HG02610 (cell line): ENCODE measurements at regions not wholly inside any gene's neighbourhood (a gene's known extent, or its start where the extent isn't known, plus 50 kb on each side); places are given as distances from the start of the nearest gene placed in this dataset.

Experiments
- ATAC-seq: cut with Tn5 transposase; IDR thresholded peaks from one replicate; pipeline ENCODE4 v1.9.1; 2021; ENCODE audit warnings: mild to moderate bottlenecking, moderate library complexity; ENCODE audit not compliant: unreplicated experiment

DNA sequence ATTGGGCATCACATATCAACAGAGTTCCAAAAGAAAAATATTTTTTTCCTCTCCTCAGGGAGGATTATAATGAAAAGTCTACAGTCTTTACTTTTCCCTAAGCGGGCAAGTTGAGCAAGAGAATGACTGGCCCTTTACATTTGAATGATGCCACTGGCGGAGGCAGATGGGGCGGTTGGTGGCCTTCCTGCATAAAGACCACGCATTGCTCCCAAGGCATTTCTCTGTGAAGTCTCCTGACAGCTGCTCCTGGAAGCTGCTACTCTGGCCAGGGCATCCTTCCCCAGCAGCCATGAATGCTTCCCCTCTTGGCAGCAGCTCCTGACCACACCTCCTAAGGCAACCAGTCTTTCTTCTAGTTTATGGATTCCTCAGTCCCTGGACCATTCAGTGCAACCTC, 161.1 kb upstream of the RRP15 start:
- no peak for ATAC-seq

DNA sequence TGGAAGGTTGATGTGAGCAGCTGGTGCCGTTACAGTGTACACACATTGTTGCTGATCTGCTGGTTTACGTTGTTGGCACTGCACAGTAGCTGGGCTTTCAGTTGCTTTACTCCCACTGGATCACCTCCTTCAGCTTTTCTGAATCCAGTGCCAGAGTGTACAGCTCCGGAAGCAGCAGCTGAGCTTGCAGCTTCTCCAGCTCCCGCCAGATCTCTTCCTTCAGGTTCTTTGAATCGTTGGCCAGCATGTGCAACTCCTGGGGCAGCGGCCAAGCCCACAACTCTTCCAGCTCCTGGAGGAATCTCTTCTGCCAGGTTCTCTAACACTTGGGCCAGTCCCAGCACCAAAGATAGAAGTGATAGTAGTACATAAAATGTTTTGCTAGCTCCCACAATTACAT, 149.7 kb upstream of the RRP15 start:
- ATAC-seq, result no peak

DNA sequence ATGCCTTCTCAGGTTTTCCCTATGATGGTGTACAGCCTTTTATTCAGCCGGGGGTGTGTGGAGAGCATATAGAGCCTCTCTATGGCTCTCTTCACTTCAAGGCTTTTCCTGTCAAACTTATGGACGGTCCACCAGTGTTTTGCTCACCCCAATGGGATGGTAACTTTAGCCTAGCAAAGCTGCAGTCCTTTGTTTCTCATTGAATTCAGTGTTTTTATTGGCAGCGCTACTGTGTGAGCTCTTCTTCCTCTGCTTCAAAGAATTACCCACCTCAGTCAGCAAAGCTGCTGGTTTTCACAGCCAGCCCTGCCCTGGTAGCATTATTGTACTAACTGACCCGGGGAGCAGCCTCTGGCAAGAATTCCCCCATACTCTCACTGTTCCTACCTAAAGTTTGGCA, 145.3 kb upstream of the RRP15 start:
- ATAC-seq, result no peak

GRCh38 chr1:218156595-218156994, 128.5 kb upstream of the RRP15 start:
- ATAC-seq, result no peak

DNA sequence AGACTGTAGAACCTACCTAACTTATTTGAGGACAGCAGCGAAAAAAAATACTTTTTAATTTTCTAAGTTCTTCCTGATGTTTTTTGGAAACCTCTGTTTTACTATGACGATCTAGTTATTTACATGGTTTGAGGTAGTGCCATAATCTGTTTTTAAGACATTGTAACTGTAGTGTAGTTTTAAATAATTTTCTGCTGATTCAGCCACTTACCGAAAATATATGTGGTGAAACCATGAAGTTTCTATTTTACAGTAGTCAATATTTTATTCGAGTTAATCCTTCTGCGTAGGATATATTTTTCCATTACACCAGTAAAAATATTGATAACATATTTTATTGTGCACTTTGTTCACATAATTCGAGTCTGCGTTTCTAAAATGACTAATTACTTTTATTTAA, 121.7 kb upstream of the RRP15 start:
- ATAC-seq, result no peak

DNA sequence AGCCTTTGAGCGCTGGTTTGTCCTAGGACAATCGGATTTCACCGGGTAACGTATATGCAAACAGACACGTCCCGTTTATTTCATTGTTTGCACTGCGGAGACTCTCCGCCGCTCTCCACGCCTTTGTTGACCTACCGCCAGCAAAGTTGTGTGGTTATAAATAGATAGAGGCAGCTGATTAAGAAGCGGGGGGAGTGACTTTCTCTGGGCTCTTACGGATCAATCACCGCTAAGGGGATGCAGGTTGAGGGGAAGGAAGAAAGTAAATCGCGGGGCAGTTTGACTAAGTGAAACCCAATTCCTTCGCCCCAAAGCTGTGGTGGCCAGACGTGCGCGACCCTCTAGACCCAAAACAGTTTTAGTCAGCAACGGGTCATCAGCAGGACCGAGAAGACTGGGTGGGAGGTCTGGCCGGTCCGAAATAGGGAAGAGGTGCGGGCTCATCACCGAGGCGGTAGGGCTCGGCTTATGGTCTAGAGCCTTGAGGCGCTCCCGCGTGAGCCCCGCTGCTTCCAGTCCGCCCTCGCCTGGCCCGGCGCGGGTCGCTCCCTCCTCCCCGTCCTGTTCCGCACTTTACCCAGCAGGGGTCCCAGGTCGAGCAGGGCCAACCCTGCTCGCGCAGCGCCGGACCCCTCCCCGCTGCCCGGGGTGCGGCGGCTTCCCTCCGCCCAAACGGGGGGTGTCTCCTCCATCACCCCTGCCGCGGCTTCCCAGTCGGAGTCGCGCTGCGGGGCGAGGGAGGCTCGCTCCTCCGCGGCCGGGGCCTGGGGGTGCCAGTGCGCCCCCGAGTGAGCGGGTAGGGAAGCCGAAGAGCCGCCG, 120.8 kb upstream of the RRP15 start:
- ATAC-seq, result peak; percentile 55

GRCh38 chr1:218164930-218165700, 120.0 kb upstream of the RRP15 start:
- peak; percentile 45 for ATAC-seq

DNA sequence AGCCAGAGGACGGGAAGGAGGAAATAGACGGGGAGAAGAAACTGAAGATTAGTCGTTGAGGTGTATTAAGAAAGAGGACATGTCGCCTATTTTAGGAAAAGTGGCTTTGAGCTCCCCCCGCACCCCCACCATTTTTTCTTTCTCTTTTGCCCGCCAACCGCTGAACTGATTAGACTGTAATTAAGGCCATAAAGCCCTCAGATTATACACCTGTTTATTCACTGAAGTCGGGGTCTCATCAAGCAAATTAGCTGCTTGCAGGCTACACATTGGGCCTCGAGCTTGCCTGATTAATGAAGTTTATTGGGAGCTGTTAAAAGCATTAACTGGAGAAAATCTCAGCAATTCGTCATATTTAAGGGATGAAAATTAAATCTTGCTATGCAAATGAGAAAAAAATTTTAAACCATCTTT, 119.4 kb upstream of the RRP15 start:
- ATAC-seq, result no peak

DNA sequence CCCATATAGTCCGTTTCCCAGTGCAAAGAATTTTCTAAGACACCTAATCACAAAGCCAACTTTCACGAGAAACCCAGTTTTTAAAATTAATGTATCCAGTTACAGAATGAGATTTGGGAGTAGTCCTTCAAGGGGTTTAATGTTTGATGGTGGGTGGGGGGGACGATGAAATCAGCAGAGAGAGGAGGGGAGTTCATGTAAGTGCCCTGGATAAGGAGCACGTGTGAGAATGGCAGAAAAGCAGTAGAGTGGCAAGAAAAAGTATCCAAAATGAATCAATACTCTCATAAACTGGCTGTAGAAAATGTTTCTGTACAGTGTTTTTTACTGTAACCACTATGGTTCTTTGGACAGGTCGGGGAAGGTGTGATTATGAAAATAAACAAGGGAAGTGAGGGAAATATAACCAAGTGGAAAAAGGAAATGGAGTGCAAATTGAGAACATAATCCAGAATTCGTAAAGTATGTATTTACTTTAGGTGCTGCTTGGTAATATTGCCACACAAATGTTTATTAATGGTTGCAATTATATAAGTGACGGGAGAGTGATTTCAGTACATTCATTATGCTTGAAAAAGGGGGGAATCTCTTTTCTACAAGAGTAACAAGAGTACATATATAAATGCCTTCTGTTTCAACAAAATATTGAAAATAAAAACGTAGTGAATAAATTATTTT, 118.7 kb upstream of the RRP15 start:
- ATAC-seq, result no peak

- ATAC-seq, result no peak
These were observed 113.7 kb upstream of the RRP15 start for GRCh38 chr1:218171302-218171893.

DNA sequence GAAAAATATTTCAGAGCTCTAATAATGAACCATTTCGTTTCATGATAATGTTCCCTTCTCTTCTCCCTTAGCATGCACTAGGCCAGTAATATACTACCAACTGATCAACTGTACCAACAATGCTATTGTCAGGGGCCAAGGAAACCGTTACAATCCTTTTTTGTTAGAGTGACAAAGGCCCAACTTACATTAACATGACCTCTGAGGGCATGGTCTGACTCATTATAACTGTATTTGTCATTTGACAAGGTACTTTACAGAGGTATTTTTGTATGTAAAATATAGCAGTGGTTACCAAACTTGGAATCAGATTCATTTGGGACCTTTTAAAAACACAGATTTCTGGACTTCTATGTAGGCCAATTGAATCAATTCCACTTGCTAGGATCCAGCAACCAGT, 102.6 kb upstream of the RRP15 start:
- ATAC-seq, result no peak

GRCh38 chr1:218200979-218201378, 84.1 kb upstream of the RRP15 start:
- ATAC-seq, result no peak

GRCh38 chr1:218201601-218202000, 83.5 kb upstream of the RRP15 start:
- ATAC-seq, result no peak

DNA sequence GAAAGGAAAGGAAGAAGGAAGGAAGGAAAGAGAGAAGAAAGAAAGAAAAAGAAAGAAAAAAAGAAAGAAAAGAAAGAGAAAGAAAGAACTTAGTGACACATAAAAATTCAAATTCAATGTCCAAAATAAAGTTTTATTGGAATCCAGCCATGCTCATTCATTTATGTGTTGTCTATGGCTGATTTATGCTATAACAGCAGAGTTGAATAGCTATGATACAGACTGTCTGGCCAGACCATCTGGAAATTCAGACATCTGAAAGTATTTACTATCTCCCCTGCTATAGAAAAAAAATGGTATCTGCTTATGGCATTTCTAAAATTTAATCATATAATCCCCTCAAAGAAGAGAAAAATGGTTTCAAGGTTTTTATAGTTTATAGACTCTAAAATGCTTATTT, 79.4 kb upstream of the RRP15 start:
- ATAC-seq, result no peak

DNA sequence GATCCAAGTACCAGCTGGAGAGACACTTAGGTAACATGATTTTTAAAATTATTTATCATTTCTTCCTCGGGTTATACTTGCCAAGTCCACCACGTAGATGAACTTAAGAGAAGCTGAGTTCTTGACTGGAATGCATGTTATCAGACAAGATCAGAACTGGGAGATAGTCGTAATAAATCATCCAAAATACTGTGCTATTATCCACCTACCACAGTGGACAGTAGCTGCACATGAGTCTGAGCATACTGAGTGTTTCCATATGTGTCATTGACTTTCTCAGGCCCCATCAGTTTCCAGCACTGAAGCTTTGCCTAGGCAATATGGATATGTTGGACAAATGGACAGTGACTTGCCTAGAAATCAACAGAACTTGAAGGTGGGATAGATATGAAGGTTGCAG, 77.9 kb upstream of the RRP15 start:
- ATAC-seq, result no peak

DNA sequence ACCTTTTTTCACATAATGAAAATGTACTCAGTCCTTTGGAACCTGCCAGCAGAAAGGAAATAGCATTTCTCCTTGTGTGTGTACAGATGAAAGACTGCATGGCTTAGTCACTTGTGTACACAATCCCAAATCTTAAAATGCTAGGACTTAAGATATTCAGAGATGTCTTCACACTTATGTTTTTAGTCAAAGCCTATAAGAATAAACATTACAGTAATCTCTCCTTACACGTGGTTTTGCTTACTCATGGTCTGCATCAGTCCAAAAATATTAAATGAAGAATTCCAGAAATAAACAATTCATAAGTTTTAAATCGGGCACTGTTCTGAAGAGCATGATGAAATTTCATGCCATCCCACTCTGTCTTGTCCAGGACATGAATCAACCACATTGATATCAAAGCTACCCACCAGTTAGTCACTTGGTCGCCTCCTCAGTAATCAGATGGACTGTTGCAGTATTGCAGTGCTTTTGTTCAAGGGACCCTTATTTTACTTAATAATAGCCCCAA, 75.7 kb upstream of the RRP15 start:
- no peak for ATAC-seq

- no peak for ATAC-seq
These were observed 73.9 kb upstream of the RRP15 start for GRCh38 chr1:218211241-218211640.

GRCh38 chr1:218217040-218217439, 68.1 kb upstream of the RRP15 start:
- no peak for ATAC-seq

DNA sequence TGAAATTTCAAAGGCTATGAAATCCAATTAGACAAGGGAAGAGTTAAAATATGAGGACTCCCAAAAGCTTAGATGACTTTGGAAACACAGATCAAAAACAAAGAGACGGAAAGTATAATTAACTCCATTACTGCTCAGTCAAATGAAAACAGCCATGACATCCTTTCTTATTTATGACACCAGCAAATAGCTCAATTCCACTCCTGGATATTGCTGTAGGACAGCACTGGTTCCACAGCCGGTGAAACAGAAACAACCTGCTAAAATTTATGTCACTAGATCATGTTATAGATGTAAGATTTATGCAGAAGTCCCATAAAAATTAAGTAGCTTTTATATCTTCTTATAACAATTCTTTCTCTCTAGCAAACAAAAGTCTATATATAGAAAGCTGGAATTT, 65.6 kb upstream of the RRP15 start:
- ATAC-seq, result no peak

DNA sequence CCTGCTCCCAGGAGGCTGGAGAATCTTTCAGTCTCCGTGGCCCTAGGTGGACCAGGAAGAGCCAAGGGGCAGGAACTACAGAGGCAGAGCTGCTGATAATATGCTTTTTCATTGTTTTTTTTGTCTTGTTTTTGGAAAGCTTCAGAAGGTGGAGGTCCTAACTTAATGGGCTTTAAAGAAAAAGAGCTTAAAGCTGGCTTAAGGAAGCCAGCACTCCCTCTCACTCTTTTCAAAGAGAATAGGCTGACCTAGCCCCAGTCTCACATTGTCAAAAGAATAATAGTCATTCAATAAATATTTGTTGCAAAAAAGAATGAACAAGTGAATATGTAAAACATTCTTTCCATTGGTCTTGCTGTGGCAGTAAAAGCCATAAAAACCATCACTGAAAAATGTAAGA, 61.0 kb upstream of the RRP15 start:
- no peak for ATAC-seq

- no peak for ATAC-seq
These were observed 59.1 kb upstream of the RRP15 start for GRCh38 chr1:218226005-218226404.
